PC-9 (cell line): ENCODE measurements at regions not wholly inside any gene's neighbourhood (a gene's known extent, or its start where the extent isn't known, plus 50 kb on each side); places are given as distances from the start of the nearest gene placed in this dataset.

Experiments used
- CTCF ChIP-seq: fragments of 200-600 bp; sonication (generic); conservative IDR thresholded peaks from 2 replicates; pipeline ENCODE4 v1.6.1; 2017; ENCODE audit warnings: mixed run types, antibody characterized with exemption, mild to moderate bottlenecking, moderate library complexity
- EZH2 ChIP-seq: fragments of 200-600 bp; sonication (generic); IDR thresholded peaks from 2 replicates; pipeline ENCODE4 v1.8.0; 2017; ENCODE audit warnings: antibody characterized with exemption, low read depth

DNA sequence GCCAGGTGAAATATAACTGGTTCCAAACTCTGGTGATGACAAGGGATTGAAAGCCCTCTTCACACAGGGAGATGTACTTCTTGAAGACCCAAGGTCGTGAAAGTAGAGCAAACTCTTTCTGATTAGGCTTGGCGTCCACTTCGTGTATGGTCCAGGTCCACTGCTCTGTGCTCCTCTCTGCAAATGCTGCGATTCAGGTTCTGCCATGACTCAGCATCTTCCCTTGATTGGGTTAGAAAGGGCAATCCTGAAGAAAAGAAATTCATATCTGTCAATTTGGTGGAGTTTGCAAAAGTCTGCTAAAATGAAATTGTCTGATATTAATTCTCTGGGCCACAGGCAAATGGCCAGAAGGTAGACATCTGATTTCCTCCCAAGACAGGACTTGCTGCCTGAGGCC lies 431.4 kb downstream of the ACTR3B start:
- TF ChIP-seq EZH2 (no peak), CTCF (no peak)
